AG04450 (cell line): ENCODE measurements at regions not wholly inside any gene's neighbourhood (a gene's known extent, or its start where the extent isn't known, plus 50 kb on each side); places are given as distances from the start of the nearest gene placed in this dataset.

ENCODE experiments used
- CTCF ChIA-PET: fragments of 300-600, 350-600 bp; formaldehyde crosslinking; extraction: SDS; loops from one replicate; lab custom pipeline; 2022; ENCODE audit warnings: antibody characterized with exemption, inconsistent platforms; lab: Charles Lee
- POLR2A ChIA-PET: fragments of 350-600 bp; formaldehyde crosslinking; extraction: SDS; loops from one replicate; lab custom pipeline; 2021; ENCODE audit warnings: antibody characterized with exemption, inconsistent platforms; lab: Yijun Ruan, JAX
- DNase-seq: peaks from one replicate; pipeline ENCODE4 v3.0.0-alpha.2; 2011; ENCODE audit warnings: low read depth, low spot score
- H3K27ac ChIP-seq: one replicate; pipeline ENCODE4 v1.5.1; 2012; ENCODE audit warnings: low read depth, low read length, control low read depth
- H3K27me3 ChIP-seq: one replicate; pipeline ENCODE4 v1.6.0; 2012; ENCODE audit warnings: low read length; ENCODE audit not compliant: control insufficient read depth, insufficient read depth
- H3K4me3 ChIP-seq: 2 replicates; pipeline ENCODE4 v1.5.1; 2011; ENCODE audit warnings: mild to moderate bottlenecking, low read depth, low read length, control low read depth
- H3K9me3 ChIP-seq: 2 replicates; pipeline ENCODE4 v1.5.1; 2012; ENCODE audit warnings: low read length; ENCODE audit not compliant: control insufficient read depth, insufficient read depth
- TF ChIP-seq, protein P1 (sequence below): IDR thresholded peaks from 2 replicates; pipeline ENCODE4 v1.5.1; 2011; ENCODE audit warnings: low read depth, low read length, control low read depth, inconsistent platforms

DNA sequence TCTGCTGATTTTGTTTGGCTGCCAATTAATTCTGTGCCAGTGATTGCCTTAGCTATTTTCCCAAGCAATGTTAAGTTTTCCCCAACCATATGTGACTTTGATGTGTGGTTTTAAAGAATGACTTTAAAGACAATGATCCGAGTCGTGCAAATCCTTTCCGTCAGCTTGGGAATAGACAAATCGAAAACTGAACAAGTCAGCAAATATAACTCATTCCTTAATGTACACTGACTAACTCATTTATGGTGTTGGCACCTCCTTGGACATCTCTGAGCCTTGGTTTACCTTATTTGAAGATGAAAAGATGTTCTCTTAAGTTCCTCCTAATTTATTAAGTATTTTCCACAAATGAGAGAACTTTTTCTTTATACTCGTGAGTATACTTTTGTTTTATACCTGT is 249.4 kb upstream of the SLCO3A1 start:
- ChIA-PET POLR2A (no interaction called here), CTCF (interaction anchor here (1.0 to 1.2 kb wide), 2 partner anchors 102 to 302 kb away, joined by 3 to 6 read pairs; no protein-coding TSS in a partner anchor)
- TF ChIP-seq, protein P1, sequence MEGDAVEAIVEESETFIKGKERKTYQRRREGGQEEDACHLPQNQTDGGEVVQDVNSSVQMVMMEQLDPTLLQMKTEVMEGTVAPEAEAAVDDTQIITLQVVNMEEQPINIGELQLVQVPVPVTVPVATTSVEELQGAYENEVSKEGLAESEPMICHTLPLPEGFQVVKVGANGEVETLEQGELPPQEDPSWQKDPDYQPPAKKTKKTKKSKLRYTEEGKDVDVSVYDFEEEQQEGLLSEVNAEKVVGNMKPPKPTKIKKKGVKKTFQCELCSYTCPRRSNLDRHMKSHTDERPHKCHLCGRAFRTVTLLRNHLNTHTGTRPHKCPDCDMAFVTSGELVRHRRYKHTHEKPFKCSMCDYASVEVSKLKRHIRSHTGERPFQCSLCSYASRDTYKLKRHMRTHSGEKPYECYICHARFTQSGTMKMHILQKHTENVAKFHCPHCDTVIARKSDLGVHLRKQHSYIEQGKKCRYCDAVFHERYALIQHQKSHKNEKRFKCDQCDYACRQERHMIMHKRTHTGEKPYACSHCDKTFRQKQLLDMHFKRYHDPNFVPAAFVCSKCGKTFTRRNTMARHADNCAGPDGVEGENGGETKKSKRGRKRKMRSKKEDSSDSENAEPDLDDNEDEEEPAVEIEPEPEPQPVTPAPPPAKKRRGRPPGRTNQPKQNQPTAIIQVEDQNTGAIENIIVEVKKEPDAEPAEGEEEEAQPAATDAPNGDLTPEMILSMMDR: no peak
- no peaks in the 10 kb centered on the region for H3K9me3 ChIP-seq
- H3K4me3 ChIP-seq: no peak overlapping the region
- H3K27me3 ChIP-seq: no peaks in the 10 kb centered on the region
- DNase-seq: no peak
- no peak overlapping the region for H3K27ac ChIP-seq

GRCh38 chr15:91605576-91605975 is 247.9 kb upstream of the SLCO3A1 start:
- peaks cover 3% of the 10 kb centered on the region for H3K27me3 ChIP-seq
- ChIA-PET POLR2A (no interaction called here), CTCF (interaction anchor here (1.3 kb wide), 1 partner anchor 101 kb away, joined by 4 read pairs; no protein-coding TSS in a partner anchor)
- no peaks in the 10 kb centered on the region for H3K9me3 ChIP-seq
- TF ChIP-seq, protein P1: no peak
- no peak overlapping the region for H3K27ac ChIP-seq
- DNase-seq: no peak
- H3K4me3 ChIP-seq: no peak overlapping the region

DNA sequence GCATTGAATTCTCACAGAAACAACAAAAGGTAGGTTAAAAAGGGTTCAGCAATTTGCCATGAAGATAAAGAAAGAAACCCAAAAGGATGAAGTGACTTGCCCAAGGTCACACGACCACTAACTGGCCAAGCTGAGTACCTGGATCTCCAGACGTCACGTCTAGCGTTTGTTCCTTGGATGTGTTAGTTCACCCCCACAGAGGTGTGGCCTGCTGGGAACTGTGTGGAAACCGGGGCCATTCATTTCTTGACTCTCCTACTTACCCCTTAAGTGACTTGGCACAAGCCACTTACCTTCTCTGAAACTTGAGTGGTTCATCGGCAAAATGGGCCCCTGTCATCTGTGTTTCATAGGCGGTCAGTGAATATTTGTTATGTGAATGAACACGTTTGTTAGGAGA is 244.3 kb upstream of the SLCO3A1 start:
- Histone ChIP-seq H3K27ac (no peak overlapping the region), H3K4me3 (no peak overlapping the region), H3K9me3 (no peaks in the 10 kb centered on the region), H3K27me3 (peaks cover 3% of the 10 kb centered on the region)
- TF ChIP-seq, protein P1: no peak
- DNase-seq: no peak
- ChIA-PET CTCF (no interaction called here), POLR2A (no interaction called here)

DNA sequence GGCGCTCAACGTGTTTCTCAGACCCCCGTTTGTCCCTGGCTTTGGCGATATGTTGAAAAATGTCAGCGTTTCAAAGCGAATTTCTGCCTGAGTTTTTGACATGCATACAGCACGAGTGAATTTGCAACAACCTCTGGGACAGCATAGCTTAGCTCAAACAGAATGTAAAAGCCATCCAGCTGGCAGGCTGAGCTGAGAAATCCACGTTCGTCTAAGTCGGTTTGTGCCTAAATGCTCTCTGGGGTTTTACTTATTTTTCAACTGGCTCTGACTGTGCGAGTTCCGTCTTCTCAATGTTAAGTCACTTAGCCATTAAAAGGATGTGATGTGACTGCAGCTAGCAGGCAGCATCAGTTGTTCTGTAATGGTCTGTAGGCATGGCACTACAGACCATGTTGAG is 243.5 kb upstream of the SLCO3A1 start:
- ChIA-PET CTCF (no interaction called here), POLR2A (no interaction called here)
- no peaks in the 10 kb centered on the region for H3K9me3 ChIP-seq
- H3K4me3 ChIP-seq: no peak overlapping the region
- DNase-seq: no peak
- TF ChIP-seq, protein P1: no peak
- H3K27ac ChIP-seq: no peak overlapping the region
- peaks cover 3% of the 10 kb centered on the region for H3K27me3 ChIP-seq

DNA sequence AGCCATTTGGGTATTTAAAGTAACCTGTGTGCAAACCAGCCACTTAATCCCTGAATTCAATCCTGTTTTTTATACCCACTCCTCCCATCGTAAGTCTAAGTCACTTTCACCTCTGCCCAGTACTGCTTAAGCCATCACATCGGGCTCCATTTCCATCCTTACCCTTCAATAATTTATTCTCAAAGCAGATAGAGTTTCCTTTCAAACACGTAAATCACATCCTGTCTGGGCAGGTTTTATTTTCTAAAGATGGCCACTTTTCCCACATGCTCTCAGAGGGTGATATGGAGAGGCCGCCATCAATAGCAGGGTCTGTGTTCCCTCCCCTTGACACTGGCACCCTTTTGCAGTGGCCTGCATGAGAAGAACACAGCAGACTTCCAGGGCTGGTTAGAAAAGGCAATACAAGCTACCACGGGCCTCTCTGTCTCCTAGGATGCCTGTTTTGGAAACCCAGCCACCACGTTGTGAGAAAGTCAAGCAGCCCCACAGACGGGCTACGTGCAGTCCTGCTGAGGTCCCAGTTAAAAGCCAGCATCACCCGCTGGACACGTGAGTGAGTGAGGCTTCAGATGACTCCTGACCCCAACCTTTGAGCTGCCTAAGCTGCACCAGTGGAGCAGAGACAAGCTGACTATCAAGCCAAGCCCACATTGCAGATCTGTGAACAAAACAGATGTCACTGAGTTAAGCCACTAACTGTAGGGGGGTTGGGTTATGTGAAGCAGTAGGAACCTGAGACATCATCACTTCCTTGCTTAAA is 241.8 kb upstream of the SLCO3A1 start:
- H3K9me3 ChIP-seq: no peaks in the 10 kb centered on the region
- H3K27ac ChIP-seq: no peak overlapping the region
- DNase-seq: no peak
- H3K27me3 ChIP-seq: peaks cover 3% of the 10 kb centered on the region
- ChIA-PET POLR2A (no interaction called here), CTCF (interaction anchor here (1.2 kb wide), 1 partner anchor 8 kb away, joined by 3 read pairs; no protein-coding TSS in a partner anchor)
- TF ChIP-seq, protein P1: no peak
- H3K4me3 ChIP-seq: no peak overlapping the region
